Fibroblast of villous mesenchyme (primary cell): ENCODE measurements at regions not wholly inside any gene's neighbourhood (a gene's known extent, or its start where the extent isn't known, plus 50 kb on each side); places are given as distances from the start of the nearest gene placed in this dataset.

Experiments
- DNase-seq: peaks from one replicate; pipeline ENCODE4 v3.0.0-alpha.2; 2010; ENCODE audit warnings: low read depth
- H3K4me3 ChIP-seq: 2 replicates; pipeline ENCODE4 v1.5.1; 2011; ENCODE audit warnings: low read depth, mild to moderate bottlenecking, low read length
- CTCF ChIP-seq: IDR thresholded peaks from 2 replicates; pipeline ENCODE4 v1.5.1; 2012; ENCODE audit warnings: low read depth, mild to moderate bottlenecking, low read length; ENCODE audit not compliant: insufficient read depth

GRCh38 chr10:29826801-29827450, 192.2 kb upstream of the SVIL start:
- no peak for TF ChIP-seq CTCF
- DNase-seq: no peak

GRCh38 chr10:29826221-29826620, 191.4 kb upstream of the SVIL start:
- no peak for TF ChIP-seq CTCF
- H3K4me3 ChIP-seq: no peak overlapping the region
- DNase-seq: no peak

More at GRCh38 chr10:29826801-29827450, 192.2 kb upstream of the SVIL start:
- H3K4me3 ChIP-seq: no peak overlapping the region

GRCh38 chr10:29823553-29824080, 188.8 kb upstream of the SVIL start:
- no peak overlapping the region for H3K4me3 ChIP-seq
- TF ChIP-seq CTCF: no peak
- DNase-seq: no peak

- DNase-seq: no peak
- TF ChIP-seq CTCF: no peak
Observed at GRCh38 chr10:29820890-29821461, 186.2 kb upstream of the SVIL start.

GRCh38 chr10:29816801-29817558, 182.2 kb upstream of the SVIL start:
- no peak for DNase-seq
- no peak overlapping the region for H3K4me3 ChIP-seq
- no peak for TF ChIP-seq CTCF

More at GRCh38 chr10:29820890-29821461, 186.2 kb upstream of the SVIL start:
- no peak overlapping the region for H3K4me3 ChIP-seq

GRCh38 chr10:29815572-29815971, 180.8 kb upstream of the SVIL start:
- TF ChIP-seq CTCF: no peak
- H3K4me3 ChIP-seq: no peak overlapping the region
- DNase-seq: no peak
